ENCODE measurements at regions not wholly inside any gene's neighbourhood (a gene's known extent, or its start where the extent isn't known, plus 50 kb on each side); places are given as distances from the start of the nearest gene placed in this dataset.

DNA sequence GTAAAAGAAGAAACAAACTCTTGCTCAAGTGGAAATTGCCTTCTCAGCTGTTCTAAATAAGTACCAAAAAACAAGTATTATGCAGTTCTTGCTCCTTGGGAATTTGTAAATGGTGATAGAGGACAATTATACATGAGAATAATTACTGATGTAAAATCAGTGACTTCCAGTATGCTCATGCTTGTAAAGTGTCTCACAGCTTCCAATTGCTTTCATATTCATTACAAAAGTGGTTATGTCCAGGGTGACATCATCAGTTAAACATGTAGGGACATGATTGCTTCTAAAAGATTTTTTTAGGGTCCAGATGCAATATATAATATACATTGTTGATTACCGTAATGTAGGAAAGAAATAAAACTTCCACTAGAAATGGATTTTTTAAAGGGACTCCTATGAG lies 122.8 kb upstream of the B3GAT2 start (continued):
- TF ChIP-seq ZNF768 (tag by site-specific recombination; IDR thresholded peaks at IDR 0.05): no peak

DNA sequence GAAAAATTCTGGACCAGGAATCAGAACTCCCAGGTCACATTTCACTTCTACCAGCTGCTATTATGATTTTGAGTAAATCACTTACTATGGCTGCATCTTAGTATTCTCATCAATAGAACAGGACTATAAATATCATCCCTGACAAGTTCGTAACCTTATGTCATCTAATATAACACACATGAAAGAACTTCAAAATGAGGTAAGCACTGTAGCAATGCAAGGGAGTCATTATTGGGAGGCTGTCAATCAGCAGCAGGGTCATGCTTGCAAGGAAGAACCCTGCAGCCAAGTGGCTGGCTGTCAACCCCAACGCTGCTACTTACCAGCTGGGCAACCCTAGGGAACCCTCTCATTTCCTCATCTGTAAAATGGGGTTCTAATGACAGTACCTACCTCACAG lies 123.3 kb upstream of the B3GAT2 start:
- Histone ChIP-seq H3K27ac (ENCODE audit: extremely low read depth, low read depth, low read length) (no peak overlapping the region), H3K4me3 (ENCODE audit: low read depth, low read length) (no peak overlapping the region), H3K4me1 (ENCODE audit: control insufficient read depth, insufficient read depth, low read length) (no peaks in the 10 kb centered on the region), H3K36me3 (ENCODE audit: control insufficient read depth in 2 of 2, insufficient read depth in 1 of 2, low read length in 2 of 2) (no peaks in the 10 kb centered on the region), H3K9me3 (ENCODE audit: control insufficient read depth, insufficient read depth, low read depth, low read length) (no peaks in the 10 kb centered on the region)
- TF ChIP-seq PRDM1 (tag by site-specific recombination; IDR thresholded peaks at IDR 0.05) (no peak), ZNF629 (tag by site-specific recombination; IDR thresholded peaks at IDR 0.05) (0 out of 2 replicates have a peak, but pooled peaks have one; percentile 28), KLF9 (tag by site-specific recombination; IDR thresholded peaks at IDR 0.05; ENCODE audit: low read depth) (no peak), RBAK (tag by site-specific recombination; IDR thresholded peaks at IDR 0.05) (no peak), MEIS1 (CRISPR knock-in tag; IDR thresholded peaks at IDR 0.05; ENCODE audit: borderline replicate concordance) (peak; percentile 40; the same call in 1 of the 2 replicates), ZNF19 (tag by site-specific recombination; IDR thresholded peaks at IDR 0.05; ENCODE audit: low read depth) (no peak), ZNF423 (tag by site-specific recombination; IDR thresholded peaks at IDR 0.05) (no peak)
- TF ChIP-seq, protein P1, sequence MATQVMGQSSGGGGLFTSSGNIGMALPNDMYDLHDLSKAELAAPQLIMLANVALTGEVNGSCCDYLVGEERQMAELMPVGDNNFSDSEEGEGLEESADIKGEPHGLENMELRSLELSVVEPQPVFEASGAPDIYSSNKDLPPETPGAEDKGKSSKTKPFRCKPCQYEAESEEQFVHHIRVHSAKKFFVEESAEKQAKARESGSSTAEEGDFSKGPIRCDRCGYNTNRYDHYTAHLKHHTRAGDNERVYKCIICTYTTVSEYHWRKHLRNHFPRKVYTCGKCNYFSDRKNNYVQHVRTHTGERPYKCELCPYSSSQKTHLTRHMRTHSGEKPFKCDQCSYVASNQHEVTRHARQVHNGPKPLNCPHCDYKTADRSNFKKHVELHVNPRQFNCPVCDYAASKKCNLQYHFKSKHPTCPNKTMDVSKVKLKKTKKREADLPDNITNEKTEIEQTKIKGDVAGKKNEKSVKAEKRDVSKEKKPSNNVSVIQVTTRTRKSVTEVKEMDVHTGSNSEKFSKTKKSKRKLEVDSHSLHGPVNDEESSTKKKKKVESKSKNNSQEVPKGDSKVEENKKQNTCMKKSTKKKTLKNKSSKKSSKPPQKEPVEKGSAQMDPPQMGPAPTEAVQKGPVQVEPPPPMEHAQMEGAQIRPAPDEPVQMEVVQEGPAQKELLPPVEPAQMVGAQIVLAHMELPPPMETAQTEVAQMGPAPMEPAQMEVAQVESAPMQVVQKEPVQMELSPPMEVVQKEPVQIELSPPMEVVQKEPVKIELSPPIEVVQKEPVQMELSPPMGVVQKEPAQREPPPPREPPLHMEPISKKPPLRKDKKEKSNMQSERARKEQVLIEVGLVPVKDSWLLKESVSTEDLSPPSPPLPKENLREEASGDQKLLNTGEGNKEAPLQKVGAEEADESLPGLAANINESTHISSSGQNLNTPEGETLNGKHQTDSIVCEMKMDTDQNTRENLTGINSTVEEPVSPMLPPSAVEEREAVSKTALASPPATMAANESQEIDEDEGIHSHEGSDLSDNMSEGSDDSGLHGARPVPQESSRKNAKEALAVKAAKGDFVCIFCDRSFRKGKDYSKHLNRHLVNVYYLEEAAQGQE (tag by site-specific recombination; IDR thresholded peaks at IDR 0.05): no peak
- TF ChIP-seq, protein P2, sequence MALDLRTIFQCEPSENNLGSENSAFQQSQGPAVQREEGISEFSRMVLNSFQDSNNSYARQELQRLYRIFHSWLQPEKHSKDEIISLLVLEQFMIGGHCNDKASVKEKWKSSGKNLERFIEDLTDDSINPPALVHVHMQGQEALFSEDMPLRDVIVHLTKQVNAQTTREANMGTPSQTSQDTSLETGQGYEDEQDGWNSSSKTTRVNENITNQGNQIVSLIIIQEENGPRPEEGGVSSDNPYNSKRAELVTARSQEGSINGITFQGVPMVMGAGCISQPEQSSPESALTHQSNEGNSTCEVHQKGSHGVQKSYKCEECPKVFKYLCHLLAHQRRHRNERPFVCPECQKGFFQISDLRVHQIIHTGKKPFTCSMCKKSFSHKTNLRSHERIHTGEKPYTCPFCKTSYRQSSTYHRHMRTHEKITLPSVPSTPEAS (tag by site-specific recombination; IDR thresholded peaks at IDR 0.05): no peak
- TF ChIP-seq, protein P3, sequence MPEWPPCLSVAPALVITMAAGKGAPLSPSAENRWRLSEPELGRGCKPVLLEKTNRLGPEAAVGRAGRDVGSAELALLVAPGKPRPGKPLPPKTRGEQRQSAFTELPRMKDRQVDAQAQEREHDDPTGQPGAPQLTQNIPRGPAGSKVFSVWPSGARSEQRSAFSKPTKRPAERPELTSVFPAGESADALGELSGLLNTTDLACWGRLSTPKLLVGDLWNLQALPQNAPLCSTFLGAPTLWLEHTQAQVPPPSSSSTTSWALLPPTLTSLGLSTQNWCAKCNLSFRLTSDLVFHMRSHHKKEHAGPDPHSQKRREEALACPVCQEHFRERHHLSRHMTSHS (tag by site-specific recombination; IDR thresholded peaks at IDR 0.05): no peak
- POLR2A ChIA-PET: no interaction called here
- CTCF ChIA-PET: no interaction called here

DNA sequence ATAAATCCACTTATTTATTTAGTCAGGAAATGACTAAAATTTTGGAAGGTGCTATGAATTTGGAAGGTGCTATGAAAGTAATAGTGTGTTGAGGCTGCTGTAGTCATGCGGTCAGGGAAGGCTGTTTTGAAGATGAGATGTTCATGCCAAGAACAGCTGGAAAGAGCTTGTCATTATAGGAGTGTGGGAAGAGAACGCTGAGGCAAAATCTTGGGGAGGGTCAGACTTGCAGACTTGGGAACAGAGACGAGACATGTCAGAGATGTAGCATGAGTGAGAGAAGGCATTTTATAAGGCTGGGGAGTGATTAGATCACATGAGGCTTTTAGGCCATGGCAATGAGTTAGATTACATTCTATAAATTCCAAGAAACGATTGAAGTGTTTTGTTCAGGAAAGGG lies 124.0 kb upstream of the B3GAT2 start:
- ChIA-PET POLR2A (no interaction called here), CTCF (no interaction called here)
- H3K36me3 ChIP-seq (ENCODE audit: control insufficient read depth in 2 of 2, insufficient read depth in 1 of 2, low read length in 2 of 2): no peaks in the 10 kb centered on the region
- no peaks in the 10 kb centered on the region for H3K4me1 ChIP-seq (ENCODE audit: control insufficient read depth, insufficient read depth, low read length)
- no peaks in the 10 kb centered on the region for H3K9me3 ChIP-seq (ENCODE audit: control insufficient read depth, insufficient read depth, low read depth, low read length)
- H3K4me3 ChIP-seq (ENCODE audit: low read depth, low read length): no peak overlapping the region
- no peak overlapping the region for H3K27ac ChIP-seq (ENCODE audit: extremely low read depth, low read depth, low read length)
- TF ChIP-seq ZNF140 (tag by site-specific recombination; IDR thresholded peaks at IDR 0.05): no peak
- no peak for TF ChIP-seq ZNF777 (tag by site-specific recombination; IDR thresholded peaks at IDR 0.05; ENCODE audit: borderline replicate concordance)
- TF ChIP-seq, protein P3 (tag by site-specific recombination; IDR thresholded peaks at IDR 0.05): no peak
- no peak for TF ChIP-seq ZNF596 (tag by site-specific recombination; IDR thresholded peaks at IDR 0.05)
- TF ChIP-seq ZFP3 (tag by site-specific recombination; IDR thresholded peaks at IDR 0.05; ENCODE audit: low read depth): no peak
- no peak for TF ChIP-seq GLIS1 (tag by site-specific recombination; IDR thresholded peaks at IDR 0.05)
- TF ChIP-seq ZNF16 (tag by site-specific recombination; IDR thresholded peaks at IDR 0.05; ENCODE audit: low read depth): no peak
- no peak for TF ChIP-seq KLF8 (tag by site-specific recombination; IDR thresholded peaks at IDR 0.05)
- TF ChIP-seq, protein P4, sequence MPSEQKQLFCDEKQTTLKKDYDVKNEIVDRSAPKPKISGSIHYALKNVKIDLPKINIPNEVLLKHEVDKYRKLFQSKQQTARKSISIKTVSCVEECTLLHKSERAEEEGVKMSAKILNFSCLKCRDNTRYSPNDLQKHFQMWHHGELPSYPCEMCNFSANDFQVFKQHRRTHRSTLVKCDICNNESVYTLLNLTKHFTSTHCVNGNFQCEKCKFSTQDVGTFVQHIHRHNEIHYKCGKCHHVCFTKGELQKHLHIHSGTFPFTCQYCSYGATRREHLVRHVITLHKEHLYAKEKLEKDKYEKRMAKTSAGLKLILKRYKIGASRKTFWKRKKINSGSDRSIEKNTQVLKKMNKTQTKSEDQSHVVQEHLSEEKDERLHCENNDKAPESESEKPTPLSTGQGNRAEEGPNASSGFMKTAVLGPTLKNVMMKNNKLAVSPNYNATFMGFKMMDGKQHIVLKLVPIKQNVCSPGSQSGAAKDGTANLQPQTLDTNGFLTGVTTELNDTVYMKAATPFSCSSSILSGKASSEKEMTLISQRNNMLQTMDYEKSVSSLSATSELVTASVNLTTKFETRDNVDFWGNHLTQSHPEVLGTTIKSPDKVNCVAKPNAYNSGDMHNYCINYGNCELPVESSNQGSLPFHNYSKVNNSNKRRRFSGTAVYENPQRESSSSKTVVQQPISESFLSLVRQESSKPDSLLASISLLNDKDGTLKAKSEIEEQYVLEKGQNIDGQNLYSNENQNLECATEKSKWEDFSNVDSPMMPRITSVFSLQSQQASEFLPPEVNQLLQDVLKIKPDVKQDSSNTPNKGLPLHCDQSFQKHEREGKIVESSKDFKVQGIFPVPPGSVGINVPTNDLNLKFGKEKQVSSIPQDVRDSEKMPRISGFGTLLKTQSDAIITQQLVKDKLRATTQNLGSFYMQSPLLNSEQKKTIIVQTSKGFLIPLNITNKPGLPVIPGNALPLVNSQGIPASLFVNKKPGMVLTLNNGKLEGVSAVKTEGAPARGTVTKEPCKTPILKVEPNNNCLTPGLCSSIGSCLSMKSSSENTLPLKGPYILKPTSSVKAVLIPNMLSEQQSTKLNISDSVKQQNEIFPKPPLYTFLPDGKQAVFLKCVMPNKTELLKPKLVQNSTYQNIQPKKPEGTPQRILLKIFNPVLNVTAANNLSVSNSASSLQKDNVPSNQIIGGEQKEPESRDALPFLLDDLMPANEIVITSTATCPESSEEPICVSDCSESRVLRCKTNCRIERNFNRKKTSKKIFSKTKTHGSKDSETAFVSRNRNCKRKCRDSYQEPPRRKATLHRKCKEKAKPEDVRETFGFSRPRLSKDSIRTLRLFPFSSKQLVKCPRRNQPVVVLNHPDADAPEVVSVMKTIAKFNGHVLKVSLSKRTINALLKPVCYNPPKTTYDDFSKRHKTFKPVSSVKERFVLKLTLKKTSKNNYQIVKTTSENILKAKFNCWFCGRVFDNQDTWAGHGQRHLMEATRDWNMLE (tag by site-specific recombination; conservative IDR thresholded peaks at IDR 0.05; ENCODE audit: low read depth): no peak
- TF ChIP-seq ZNF239 (tag by site-specific recombination; IDR thresholded peaks at IDR 0.05): no peak
- TF ChIP-seq ZNF473 (tag by site-specific recombination; IDR thresholded peaks at IDR 0.05): no peak
- TF ChIP-seq ZNF132 (tag by site-specific recombination; IDR thresholded peaks at IDR 0.05; ENCODE audit: borderline replicate concordance): no peak
- TF ChIP-seq ZNF175 (tag by site-specific recombination; IDR thresholded peaks at IDR 0.05): no peak
- TF ChIP-seq ZNF2 (tag by site-specific recombination; IDR thresholded peaks at IDR 0.05): no peak

All from HEK293 (cell line).